Aorta (tissue), 5 donors: ENCODE measurements at regions not wholly inside any gene's neighbourhood (a gene's known extent, or its start where the extent isn't known, plus 50 kb on each side); places are given as distances from the start of the nearest gene placed in this dataset.

Experiments
- ATAC-seq: fragments of 200-7000 bp; cut with Tn5 transposase; one replicate; pipeline ENCODE4 v1.9.1; 2022; ENCODE audit warnings: moderate library complexity; ENCODE audit not compliant: low FRiP score
- DNase-seq, 2 donors: peaks; one replicate each; pipeline ENCODE4 v3.0.0-alpha.2; 2020
- H3K27ac ChIP-seq, 2 donors: one replicate each; pipeline ENCODE4 v1.5.1; 2013; ENCODE audit warnings: low read length in 2 of 2, mild to moderate bottlenecking in 2 of 2, moderate library complexity in 2 of 2, control low read depth in 1 of 2, inconsistent platforms in 1 of 2, low read depth in 1 of 2
- H3K27me3 ChIP-seq, 2 donors: one replicate each; pipeline ENCODE4 v1.6.1; 2013; ENCODE audit warnings: control low read depth in 1 of 2, low read length in 1 of 2, mild to moderate bottlenecking in 1 of 2, moderate library complexity in 1 of 2; ENCODE audit not compliant: insufficient read depth in 2 of 2, control insufficient read depth in 1 of 2
- H3K36me3 ChIP-seq, 2 donors: one replicate each; pipeline ENCODE4 v1.6.1; 2013; ENCODE audit warnings: control low read depth in 1 of 2, low read length in 1 of 2, mild to moderate bottlenecking in 1 of 2; ENCODE audit not compliant: insufficient read depth in 2 of 2, control insufficient read depth in 1 of 2
- H3K4me1 ChIP-seq, 2 donors: one replicate each; pipeline ENCODE4 v1.6.1; 2013; ENCODE audit warnings: low read length in 2 of 2, control low read depth in 1 of 2, mild to moderate bottlenecking in 1 of 2, moderate library complexity in 1 of 2; ENCODE audit not compliant: insufficient read depth in 2 of 2, control insufficient read depth in 1 of 2
- H3K4me3 ChIP-seq, 2 donors: one replicate each; pipeline ENCODE4 v1.5.1; 2013; ENCODE audit warnings: low read length in 2 of 2, control low read depth in 1 of 2, mild to moderate bottlenecking in 1 of 2
- H3K9me3 ChIP-seq: one replicate; pipeline ENCODE4 v1.6.1; 2013; ENCODE audit warnings: mild to moderate bottlenecking, low read length; ENCODE audit not compliant: control insufficient read depth
- WGBS, 2 donors: extraction: QIAGEN DNeasy Blood & Tissue Kit; methylation state at CpG; one replicate each; pipeline ENCODE4 v1.1.7; 2013; 5-methylcytosine and 5-hydroxymethylcytosine counted together
- intact Hi-C, 2 donors: fragments of 100-400 bp; cut with DNase I; formaldehyde crosslinking; loops; one replicate each; pipeline versions ENCODE4 v1.14.2 to v1.15.0; 2022
- donor health status: healthy with polysubstance abuse.
- donor health status: Bipolar disorder and iron deficiency.
- donor health status: DM: no; HTN: no; CAD: no.
- donor health status: DM: no; HTN: no; CAD: no.
- donor health status: DM: yes; HTN: yes; CAD: no.

- no peak for ATAC-seq
- Histone ChIP-seq H3K36me3 (no peaks in the 10 kb centered on the region), H3K27me3 (no peaks in the 10 kb centered on the region), H3K9me3 (no peaks in the 10 kb centered on the region), H3K4me1 (no peaks in the 10 kb centered on the region), H3K27ac (no peak overlapping the region), H3K4me3 (no peak overlapping the region)
- WGBS, 2 donors, result 79 to 91% methylated on average over 1 of the region's 1 CpG
- intact Hi-C loops, result no loop called here
- DNase-seq, result no peak
Measured at GRCh38 chr11:104523611-104524010, 359.7 kb upstream of the PDGFD start.

GRCh38 chr11:104522650-104523049 lies 358.7 kb upstream of the PDGFD start:
- H3K36me3 ChIP-seq, result no peaks in the 10 kb centered on the region
- ATAC-seq (no peak), DNase-seq (no peak)
- no peak overlapping the region for H3K4me3 ChIP-seq
- H3K9me3 ChIP-seq, result no peaks in the 10 kb centered on the region
- no peaks in the 10 kb centered on the region for H3K27me3 ChIP-seq
- no peak overlapping the region for H3K27ac ChIP-seq
- H3K4me1 ChIP-seq, result no peaks in the 10 kb centered on the region
- intact Hi-C loops, result no loop called here

GRCh38 chr11:104522123-104522522 lies 358.2 kb upstream of the PDGFD start:
- Histone ChIP-seq H3K9me3 (no peaks in the 10 kb centered on the region), H3K27ac (no peak overlapping the region), H3K27me3 (no peaks in the 10 kb centered on the region), H3K4me1 (no peaks in the 10 kb centered on the region), H3K4me3 (no peak overlapping the region), H3K36me3 (no peaks in the 10 kb centered on the region)
- 89 to 92% methylated on average over 2 of the region's 2 CpGs for WGBS, 2 donors
- intact Hi-C loops, result no loop called here
- DNase-seq, result no peak
- no peak for ATAC-seq

GRCh38 chr11:104510169-104510568 lies 346.2 kb upstream of the PDGFD start:
- Histone ChIP-seq H3K9me3 (no peaks in the 10 kb centered on the region), H3K27ac (no peak overlapping the region), H3K36me3 (no peaks in the 10 kb centered on the region), H3K4me1 (no peaks in the 10 kb centered on the region), H3K4me3 (no peak overlapping the region), H3K27me3 (no peaks in the 10 kb centered on the region)
- WGBS, 2 donors, result 76 to 78% methylated on average over 2 of the region's 2 CpGs
- intact Hi-C loops, result no loop called here
- DNase-seq (no peak), ATAC-seq (no peak)

- WGBS, 2 donors, result 91% methylated on average over 6 of the region's 6 CpGs
- Histone ChIP-seq H3K27ac (no peak overlapping the region), H3K27me3 (no peaks in the 10 kb centered on the region), H3K4me1 (no peaks in the 10 kb centered on the region), H3K36me3 (no peaks in the 10 kb centered on the region), H3K9me3 (peaks cover 9% of the 10 kb centered on the region), H3K4me3 (no peak overlapping the region)
- intact Hi-C loops, result no loop called here
- ATAC-seq (no peak), DNase-seq (no peak)
Measured at GRCh38 chr11:104490182-104490581, 326.2 kb upstream of the PDGFD start.

- no peaks in the 10 kb centered on the region for H3K27me3 ChIP-seq
- no peak for ATAC-seq
- no peak overlapping the region for H3K4me3 ChIP-seq
- no peaks in the 10 kb centered on the region for H3K4me1 ChIP-seq
- no peaks in the 10 kb centered on the region for H3K36me3 ChIP-seq
- WGBS, 2 donors, result 28 to 48% methylated on average over 3 of the region's 3 CpGs
- DNase-seq, result no peak
- intact Hi-C loops, result no loop called here
- H3K27ac ChIP-seq, result no peak overlapping the region
- H3K9me3 ChIP-seq, result peaks cover 9% of the 10 kb centered on the region
Measured at GRCh38 chr11:104488561-104488960, 324.6 kb upstream of the PDGFD start.

- no peaks in the 10 kb centered on the region for H3K27me3 ChIP-seq
- H3K4me1 ChIP-seq, result no peaks in the 10 kb centered on the region
- intact Hi-C loops, result no loop called here
- WGBS, 2 donors, result 36 to 44% methylated on average over 4 of the region's 4 CpGs
- no peak overlapping the region for H3K27ac ChIP-seq
- H3K4me3 ChIP-seq, result no peak overlapping the region
- DNase-seq (no peak), ATAC-seq (no peak)
- H3K9me3 ChIP-seq, result peaks cover 9% of the 10 kb centered on the region
- H3K36me3 ChIP-seq, result no peaks in the 10 kb centered on the region
Measured at GRCh38 chr11:104487046-104487806, 323.3 kb upstream of the PDGFD start.

- H3K4me1 ChIP-seq, result no peaks in the 10 kb centered on the region
- no peaks in the 10 kb centered on the region for H3K9me3 ChIP-seq
- H3K36me3 ChIP-seq, result no peaks in the 10 kb centered on the region
- H3K27ac ChIP-seq, result no peak overlapping the region
- intact Hi-C loops, result no loop called here
- H3K27me3 ChIP-seq, result no peaks in the 10 kb centered on the region
- WGBS, 2 donors, result 60 to 63% methylated on average over 4 of the region's 4 CpGs
- H3K4me3 ChIP-seq, result no peak overlapping the region
- ATAC-seq, result no peak
- DNase-seq, result no peak
Measured at GRCh38 chr11:104484804-104485554, 321.0 kb upstream of the PDGFD start.

- Histone ChIP-seq H3K27me3 (no peaks in the 10 kb centered on the region), H3K4me1 (no peaks in the 10 kb centered on the region), H3K9me3 (no peaks in the 10 kb centered on the region), H3K4me3 (no peak overlapping the region), H3K27ac (no peak overlapping the region), H3K36me3 (no peaks in the 10 kb centered on the region)
- DNase-seq (no peak), ATAC-seq (no peak)
- intact Hi-C loops, result no loop called here
- 65 to 69% methylated on average over 2 of the region's 2 CpGs for WGBS, 2 donors
Measured at GRCh38 chr11:104476898-104477297, 313.0 kb upstream of the PDGFD start.
